Hindlimb muscle (tissue), 1 donor: ENCODE measurements at regions not wholly inside any gene's neighbourhood (a gene's known extent, or its start where the extent isn't known, plus 50 kb on each side); places are given as distances from the start of the nearest gene placed in this dataset.
"Not testable (repeated sequence)": the region's sequence is repeated elsewhere in the genome, so short reads cannot be mapped to it uniquely, and the experiment has no call there.

ENCODE experiments used
- DNase-seq: peaks from one replicate; pipeline ENCODE4 v3.0.0-alpha.2; 2013

DNA sequence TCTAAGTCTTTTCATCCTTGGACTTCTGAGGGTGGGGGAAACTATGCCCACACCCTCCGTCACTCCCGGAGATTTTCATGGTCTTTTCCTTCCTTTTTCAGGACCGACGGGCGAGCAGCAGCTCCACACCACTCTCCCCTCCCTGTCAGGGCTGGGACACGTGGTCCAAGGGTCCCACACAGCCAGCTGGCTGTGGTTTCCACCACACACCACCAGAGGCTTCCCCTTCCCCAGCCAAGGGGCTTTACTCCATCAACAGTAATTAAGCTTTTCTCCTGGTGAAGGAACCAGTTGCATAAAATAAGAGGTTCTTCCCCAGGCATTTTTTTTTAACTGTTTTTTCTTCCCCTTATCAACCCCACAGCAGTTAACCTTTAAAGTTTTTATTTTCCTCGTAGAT lies 453.9 kb downstream of the GPAT3 start:
- DNase-seq, result no peak

DNA sequence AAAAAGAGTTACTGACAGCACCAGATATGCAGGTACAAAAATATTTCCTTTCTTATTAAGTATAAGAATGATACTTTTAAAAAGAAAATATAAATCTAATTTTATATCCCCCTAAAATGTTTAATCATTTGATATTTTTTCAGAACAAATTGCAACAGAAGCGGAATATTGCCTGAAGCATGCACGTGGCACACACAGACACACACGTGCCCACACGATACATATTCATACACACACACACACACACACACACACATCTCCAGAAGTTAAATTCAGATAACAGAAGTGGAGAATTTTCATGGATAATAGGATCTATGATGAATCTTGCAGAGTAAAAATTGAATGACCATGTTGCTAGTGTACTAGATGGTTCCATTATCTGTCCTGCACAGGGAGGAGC lies 445.2 kb downstream of the GPAT3 start:
- DNase-seq, result no peak

DNA sequence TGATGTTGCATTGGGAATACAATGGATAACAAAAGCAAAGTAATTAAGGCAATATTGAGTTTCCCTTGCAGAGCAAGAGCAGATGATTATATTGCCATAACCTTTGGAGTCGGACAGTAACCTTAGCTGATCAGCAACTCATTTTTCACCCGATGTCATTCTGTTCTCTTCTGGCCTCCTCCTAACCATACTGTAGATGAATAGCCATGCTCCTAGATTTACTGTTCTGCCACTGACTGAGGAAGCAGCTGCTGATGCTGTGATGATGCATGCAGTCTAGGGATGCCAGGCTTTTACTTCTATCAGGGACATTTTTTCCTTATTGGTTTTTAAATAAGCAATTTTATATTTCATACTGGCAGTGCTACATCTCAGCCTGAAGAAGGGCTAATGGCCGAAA lies 443.9 kb downstream of the GPAT3 start:
- DNase-seq, result no peak

DNA sequence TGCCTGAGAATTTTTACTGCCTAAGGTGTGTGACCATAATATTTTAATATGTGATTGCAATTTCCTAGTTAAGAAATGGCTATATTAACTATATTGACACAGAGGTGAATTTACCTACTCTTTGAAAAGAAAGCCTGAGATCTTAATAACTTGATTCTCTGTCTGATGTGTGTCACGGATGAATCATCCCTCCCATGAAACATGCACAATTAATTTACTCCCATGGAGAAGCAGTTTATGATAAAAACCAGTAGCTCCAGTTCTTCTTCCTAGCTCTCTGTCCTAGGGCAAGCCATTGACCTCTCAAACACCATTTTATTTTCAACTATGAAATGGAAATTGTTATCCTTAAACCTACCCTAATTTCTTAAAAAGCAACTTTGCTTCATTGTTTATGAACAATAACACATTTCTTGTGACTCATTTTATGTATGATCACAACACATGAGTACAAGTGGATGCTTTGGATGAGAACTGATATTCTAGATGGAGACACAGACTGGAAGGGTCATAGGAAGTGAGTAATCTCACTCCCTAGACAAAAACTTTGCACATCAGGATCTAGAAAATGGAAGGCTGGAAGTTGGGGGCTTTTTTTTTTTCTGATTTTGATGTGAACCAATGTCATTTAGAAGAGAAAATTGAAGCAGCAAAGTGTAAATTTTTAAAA lies 438.3 kb downstream of the GPAT3 start:
- DNase-seq, result no peak

DNA sequence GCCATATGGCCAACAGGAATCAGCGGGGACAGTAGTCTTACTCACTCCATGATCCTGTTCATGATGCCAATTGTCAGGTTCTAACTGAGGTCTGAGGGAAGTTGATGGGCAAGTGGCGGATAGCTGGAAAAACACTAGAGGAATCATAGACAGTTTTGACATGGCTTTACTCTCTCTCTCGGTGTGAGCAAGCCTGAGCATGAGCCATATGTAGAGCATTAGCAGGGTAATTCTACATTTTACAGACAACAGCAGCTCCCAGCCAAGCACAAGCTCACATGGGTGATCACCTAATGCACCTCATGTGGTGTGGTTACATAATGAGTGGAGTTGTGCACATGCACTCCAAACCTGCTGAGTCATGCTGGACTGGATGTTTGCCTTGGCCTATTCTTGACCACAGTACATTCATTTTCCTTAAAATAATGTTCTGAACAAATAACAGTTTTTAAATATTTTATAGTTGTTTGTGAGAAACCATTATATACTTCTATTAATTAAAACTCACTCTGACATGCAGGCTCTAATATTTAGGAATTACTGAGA lies 429.2 kb downstream of the GPAT3 start:
- no peak for DNase-seq

DNA sequence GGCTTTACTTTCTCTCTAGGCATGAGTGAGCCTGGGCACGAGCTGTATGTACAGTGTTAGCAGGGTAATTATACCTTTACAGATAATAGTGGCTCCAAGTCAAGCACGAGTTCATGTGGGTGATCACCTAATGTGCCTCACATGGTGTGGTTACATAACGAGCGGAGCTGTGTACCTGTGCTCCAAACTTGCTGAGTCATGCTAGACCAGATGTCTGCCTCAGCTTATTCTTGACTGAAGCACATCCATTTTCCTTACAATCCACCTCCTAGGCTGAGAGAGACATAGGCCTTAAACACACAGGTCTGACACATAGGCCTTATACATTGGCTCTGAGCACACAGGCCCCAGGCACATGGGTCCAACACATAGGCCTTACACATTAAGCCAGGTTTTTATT lies 426.6 kb downstream of the GPAT3 start:
- no peak for DNase-seq

DNA sequence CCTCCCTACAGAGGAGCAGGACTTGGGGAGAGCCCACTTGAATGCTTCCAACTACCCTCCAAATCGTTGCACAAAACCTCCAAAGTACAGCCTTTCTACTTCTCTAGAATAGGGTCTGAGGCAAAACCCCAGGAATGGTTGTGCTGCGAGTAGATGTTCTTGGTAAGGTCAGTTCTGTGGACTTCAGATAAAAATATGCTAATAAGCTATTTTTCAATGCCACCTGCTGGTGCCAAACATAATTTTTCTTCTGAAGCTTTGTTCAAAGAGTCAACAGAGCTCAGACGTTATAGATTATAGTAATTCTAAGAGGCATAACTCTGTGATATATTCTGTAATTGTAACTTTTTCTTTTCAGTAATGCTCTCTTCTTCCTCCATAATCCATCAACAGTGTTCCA lies 425.7 kb downstream of the GPAT3 start:
- no peak for DNase-seq

DNA sequence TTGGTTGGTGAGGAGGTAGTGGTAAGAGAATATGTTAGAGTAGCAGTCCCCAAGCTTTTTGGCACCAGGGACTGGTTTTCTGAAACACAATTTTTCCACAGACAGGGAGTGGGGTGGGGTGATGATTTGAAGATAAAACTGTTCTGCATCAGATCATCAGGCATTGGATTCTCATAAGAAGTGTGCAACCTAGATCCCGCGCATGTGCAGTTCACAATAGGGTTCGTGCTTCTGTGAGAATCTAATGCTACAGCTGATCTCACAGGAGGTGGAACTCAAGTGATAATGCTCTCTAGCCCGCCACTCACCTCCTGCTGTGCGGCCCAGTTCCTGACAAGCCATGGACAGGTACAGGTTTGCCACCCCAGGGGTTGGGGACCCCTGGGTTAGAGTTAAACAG lies 423.3 kb downstream of the GPAT3 start:
- no peak for DNase-seq

DNA sequence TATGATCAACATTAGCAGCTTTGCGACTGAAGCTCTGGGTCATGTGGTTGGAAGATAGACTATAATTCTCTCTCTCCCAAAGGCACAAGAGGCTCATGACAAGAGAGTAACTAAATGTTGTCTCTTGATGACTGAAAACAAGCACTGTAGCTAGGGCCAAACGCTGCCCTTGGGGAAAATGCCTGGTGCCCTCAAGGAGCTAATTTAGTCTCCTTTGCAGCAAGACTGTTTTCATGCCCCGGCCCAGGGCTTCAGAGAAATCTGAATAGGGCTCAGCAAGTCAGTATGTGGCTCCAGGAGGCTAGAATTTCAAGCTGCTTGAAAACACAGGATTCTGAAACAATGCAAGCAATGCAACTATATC lies 411.9 kb downstream of the GPAT3 start:
- DNase-seq, result no peak

DNA sequence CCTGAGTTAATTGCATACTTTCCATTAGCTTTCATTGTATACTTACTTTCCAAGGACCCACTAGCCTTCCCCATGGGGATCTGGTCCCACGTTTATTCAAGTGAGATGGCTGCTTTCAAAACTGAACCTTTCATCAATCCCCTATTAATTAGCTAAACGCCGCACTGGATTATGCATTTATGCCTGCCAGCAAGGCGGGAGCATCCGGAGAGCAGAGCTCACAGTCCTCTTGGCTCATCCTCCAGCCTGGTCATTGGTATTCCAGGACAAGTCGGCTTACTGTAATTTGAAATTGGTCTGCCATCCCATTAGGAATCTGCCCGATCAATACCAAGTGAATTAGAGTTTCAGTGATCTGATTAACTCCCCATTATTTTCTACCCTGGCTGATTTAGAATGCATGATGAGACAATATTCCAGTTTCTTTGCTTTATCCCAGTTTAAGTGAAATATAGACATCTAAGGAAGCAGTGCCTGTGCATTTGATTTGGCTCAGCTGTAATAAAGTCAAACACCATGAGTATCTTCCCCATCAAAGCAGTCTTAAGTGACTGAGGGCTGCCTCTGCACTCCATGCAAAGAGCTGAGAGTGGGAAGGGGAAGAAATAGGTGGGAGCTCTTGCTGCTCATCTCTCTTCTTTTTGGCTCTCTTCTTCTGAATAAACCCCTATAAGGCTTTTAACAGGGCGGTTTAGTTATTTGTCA lies 411.4 kb downstream of the GPAT3 start:
- DNase-seq, result no peak

DNA sequence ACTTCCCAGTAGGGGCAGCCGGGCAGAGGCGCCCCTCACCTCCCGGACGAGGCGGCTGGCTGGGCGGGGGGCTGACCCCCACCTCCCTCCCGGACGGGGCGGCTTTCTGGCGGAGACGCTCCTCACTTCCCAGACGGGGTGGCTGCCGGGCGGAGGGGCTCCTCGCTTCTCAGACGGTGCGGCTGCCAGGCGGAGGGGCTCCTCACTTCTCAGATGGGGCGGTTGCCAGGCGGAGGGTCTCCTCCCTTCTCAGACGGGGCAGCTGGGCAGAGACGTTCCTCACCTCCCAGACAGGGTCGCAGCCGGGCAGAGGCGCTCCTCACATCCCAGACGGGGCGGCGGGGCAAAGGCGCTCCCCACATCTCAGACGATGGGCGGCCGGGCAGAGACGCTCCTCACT lies 407.8 kb downstream of the GPAT3 start:
- not testable (repeated sequence) for DNase-seq

DNA sequence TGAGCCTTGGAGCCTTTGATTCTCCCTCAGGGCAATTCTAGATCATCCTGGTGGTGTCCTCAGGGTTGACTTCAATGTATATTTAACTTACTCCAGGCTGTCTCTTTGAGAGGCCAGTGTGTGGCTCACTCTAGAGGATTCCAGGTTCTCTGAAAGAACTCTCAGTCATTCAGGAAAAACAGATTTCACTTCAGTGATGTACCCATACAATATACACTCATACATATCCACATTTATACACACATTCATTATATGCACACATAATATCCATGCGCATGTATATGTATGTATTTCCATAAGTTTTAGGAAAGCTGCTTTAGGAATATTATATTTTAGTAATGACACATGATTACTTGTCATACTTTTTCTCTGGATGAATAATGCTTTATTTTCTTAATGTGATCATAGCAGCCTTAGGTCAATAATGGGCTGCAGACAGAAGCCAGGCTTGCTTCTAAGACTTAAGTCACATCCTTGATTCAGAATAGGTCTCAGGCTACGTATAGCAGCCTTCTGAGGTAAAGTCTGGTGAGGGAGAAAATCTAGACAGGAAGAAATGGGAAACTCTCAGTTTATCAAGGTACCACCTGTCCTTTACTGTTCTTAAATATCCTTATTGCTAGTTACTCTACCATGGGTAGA lies 397.0 kb downstream of the GPAT3 start:
- no peak for DNase-seq

DNA sequence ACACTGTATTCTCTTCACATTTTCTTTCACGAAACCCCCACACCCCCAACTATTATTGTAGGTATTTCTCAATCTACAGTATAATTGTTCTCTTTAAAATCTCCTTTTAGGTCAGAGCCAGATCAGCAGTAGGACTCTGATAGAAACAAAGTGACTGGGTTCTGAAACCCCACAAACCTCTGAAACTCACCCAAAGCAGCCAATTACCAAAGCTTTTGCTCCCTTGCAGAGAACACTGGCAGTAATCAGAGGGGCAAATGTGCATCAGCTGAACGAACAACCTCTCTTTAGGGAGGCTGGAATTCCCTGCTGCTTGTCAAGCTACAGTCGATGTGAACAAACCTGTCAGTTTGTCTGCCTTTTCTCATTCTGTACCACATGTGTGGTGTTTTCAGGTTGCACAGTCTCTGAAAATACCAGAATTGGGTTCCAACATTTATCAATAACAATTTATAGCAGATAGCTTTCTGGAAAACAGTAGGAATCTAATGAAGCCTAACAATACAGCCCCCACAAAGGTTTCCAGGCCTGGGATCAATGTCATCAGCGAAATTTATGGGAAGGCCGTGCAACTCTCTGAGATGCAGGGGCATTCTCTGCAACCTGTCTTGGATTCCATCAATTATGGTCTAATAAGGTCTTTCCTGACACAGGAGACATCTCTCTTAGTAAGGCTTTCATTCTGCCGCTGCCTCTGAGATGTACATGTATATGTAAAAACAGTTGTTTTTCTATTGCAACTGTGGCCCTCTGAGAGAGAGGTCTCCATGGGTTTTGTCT lies 395.9 kb downstream of the GPAT3 start:
- DNase-seq, result no peak

DNA sequence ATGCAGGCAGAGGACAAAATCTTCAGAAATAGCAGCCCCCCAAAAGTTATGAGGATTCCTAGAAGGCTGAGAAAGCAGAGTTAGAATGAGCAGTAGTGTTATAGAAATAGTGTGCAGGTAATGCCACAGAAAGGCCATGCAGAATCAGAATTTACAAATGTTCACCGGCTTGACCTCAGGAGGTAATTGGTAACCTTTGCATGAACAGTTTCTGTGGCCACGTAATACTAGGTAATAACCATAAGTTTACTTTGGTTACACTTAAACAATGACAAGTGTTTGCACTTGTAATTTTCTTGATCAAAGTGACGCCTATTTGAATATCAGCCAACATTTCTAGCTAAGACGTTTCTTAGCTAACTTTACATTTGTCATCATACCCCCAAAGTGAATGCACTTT lies 393.6 kb downstream of the GPAT3 start:
- DNase-seq, result no peak

DNA sequence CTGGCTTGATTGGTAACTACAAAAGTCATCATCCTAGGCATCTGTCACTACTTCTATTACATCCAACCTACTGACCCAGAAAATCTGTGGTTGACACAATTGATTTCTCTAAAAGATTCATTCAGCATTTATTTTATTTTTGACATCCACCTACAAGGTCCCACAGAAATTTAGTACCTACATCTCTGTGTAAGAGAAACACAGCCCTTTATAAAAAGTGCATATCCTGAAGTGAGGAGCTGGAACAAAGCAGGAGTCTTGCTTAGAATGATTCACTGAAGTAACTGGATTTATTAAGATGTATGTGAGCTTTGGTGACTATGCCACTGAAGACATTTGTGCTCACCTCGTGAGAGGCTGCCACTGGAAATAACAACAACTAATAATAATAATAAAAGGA lies 391.0 kb downstream of the GPAT3 start:
- DNase-seq, result no peak

DNA sequence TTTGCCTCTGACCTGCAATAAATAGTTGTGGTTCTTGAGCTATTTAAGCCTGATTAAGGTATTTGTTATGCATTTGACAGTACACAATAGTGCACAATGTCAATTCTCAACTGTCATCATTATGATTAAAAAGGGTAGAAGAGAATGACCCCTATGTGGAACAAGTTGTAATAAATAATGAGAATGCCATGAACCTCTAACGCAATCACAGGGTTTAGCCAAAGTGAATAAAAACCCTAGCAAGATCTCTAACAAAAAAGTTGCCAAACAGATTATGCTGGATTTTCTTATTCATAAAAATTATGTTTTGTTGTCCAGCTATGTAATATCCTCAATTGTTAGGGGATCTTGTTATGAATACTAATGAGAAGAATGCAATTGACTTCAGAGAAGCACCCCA lies 387.4 kb downstream of the GPAT3 start:
- DNase-seq, result no peak

DNA sequence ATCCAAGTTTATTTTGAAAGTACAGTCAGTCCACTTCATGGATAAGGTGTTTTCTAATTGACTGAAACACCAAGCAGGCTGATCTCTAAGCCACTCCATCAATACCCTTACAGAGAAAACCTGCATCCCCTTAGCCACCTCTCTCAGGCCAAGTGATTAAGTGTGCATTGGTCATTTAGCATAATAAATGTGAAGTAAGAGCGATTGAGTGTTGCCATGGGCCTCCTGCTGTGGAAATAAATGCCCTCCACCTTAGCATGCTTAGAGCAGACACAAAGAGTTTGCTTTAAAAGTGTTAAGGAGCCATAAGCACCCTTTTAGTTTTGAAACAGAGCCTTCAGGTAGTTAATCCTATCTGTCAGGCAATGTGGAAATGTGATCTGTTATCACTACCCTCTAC lies 386.5 kb downstream of the GPAT3 start:
- no peak for DNase-seq

DNA sequence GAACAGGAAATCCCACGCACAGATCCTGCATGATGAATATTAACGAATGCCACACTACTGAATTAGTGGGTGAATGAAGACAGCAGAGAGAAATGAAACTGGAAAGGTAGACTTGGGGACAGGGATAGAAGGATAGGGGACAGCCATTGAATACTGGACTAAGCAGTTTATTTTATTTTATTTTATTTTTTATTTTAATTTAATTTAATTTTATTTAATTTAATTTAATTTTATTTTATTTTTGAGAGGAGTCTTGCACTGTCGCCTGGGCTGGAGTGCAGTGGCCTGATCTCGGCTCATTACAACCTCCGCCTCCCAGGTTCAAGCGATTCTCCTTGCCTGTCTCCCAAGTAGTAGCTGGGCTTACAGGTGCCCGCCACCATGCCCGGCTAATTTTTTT lies 385.2 kb downstream of the GPAT3 start:
- DNase-seq, result no peak

DNA sequence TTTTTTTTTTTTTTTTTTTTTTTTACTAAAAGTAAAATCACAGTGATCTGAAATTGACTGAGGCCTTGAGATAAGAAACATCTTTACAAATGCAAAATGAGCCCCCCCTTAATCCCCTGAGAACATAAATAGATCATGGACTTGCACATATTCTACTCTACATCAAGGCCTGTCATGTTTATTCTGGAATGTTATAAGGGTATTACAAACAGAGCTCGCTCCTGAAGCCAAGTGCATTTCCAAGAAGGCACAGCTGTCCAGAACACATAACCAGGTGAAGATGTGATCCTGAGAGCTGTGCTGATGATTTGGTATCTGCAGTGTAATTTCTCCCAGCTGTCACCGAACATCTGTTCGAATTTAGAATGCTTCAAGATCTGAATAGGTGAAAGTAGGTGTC lies 384.5 kb downstream of the GPAT3 start:
- no peak for DNase-seq

DNA sequence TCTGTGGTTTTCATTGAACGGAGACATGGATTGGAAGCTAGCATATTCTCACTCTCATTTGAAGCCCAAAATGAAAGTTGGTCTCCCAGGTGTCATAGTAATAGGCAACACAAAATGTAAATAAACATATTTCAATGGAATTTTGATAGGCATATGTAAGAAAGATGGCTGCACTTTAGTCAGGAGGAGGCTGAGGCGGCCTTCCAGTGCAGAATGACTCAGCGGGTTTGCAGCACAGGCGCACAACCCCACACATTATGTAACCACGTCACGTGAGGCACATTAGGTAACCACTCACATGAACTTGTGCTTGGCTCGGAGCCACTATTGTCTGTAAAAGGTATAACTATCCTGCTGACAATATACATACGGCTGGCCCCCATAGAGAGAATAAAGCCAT lies 381.7 kb downstream of the GPAT3 start:
- no peak for DNase-seq

DNA sequence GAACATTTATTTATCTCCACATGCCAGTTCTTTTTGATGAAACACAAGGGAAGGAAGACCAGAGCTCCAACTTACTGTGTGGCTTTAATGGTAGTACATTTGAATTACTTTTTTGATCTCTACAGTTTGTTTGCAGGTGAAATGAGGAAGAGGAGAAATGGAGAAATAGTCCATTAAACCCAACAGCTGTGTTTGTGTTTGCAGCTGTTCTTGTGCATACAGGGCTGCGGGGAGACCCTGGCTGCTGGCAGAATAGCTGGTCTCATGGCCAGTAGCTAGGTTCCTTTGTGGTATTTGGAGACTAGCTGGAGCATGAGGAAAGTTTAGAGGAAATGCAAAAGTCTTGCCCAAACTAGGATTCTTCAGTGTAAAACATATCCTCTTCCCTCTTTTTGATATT lies 374.8 kb downstream of the GPAT3 start:
- DNase-seq, result no peak

DNA sequence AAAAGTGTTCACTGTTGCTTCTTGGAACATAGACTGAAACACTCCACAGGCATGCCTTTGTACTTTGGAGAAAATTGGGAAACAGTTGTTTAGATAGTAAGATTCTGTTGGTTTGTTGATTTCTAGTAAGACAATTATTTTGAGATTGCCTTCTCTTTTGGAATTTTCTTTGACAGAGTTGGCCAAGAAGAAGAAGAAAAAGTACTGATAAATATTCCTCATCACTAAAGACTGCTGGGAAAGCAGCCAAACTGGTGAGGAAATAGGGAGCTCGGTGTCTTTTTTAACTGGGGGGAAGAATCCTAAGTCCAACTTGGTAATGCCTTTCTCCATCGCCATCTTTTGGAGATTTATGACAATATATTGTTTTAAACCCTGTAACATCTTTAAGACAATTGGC lies 370.7 kb downstream of the GPAT3 start:
- DNase-seq, result no peak

DNA sequence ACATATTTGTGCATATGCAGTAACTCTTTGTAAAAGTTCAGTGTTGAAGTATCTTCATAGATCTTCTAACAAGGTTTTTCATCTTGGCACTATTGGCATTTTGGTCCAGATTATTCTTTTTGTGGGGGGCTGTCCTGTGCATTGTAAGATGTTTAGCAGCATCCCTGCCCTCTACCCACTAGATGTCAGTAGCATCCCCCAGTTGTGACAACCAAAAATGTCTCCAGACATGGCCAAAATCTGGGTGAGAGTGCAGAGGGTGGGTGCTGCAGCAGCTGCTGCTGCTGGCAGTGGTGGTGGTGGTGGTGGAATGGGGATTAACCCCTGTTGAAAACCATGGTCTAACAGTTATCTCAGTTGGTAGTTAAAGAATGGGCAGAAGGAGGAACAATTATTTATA lies 370.0 kb downstream of the GPAT3 start:
- peak; percentile 3 for DNase-seq
